ENCODE measurements at regions not wholly inside any gene's neighbourhood (a gene's known extent, or its start where the extent isn't known, plus 50 kb on each side); places are given as distances from the start of the nearest gene placed in this dataset.
"Not testable (repeated sequence)": the region's sequence is repeated elsewhere in the genome, so short reads cannot be mapped to it uniquely, and the experiment has no call there.

DNA sequence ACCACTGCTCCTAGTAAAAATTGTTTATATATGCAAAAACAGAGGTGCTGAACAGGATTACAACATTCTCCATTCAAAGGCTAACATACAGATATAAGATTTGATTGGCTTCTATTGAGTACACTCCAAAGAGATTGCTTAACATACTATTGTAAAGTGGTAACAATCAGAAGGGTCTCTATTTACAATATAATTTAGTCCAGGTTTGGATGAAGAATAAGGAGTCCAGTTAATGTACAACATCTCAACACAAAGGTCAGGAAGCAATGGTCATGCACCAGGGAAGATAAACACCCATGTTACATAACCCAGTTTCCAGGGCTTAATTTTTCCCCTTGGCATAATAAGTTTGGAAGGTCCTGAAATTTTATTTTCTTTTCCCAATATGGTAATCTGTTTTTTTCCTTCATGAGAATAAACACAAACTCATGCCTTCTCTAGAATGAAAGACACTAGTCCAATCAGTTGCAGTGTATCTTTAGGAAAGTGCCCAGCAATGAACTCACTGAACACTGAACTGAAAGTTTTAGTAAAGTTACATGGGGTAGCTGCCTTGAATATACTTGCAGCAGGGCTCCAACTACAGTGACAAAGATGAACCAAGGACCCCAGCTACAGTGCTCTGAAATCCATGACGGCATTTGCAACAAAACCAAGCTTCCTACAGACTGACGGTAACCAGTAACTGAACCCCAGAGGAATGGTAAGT, 255.3 kb upstream of the GJE1 start:
- Mint-ChIP-seq H3K9me3 (peaks cover 1 to 4% of the 10 kb centered on the region in 2 donors), H3K27ac (no peak overlapping the region), H3K27me3 (no peaks in the 10 kb centered on the region), H3K36me3 (no peaks in the 10 kb centered on the region), H3K4me3 (no peak overlapping the region), H3K4me1 (no peaks in the 10 kb centered on the region)
- ATAC-seq (replicated peaks) (no peak), DNase-seq (no peak)

DNA sequence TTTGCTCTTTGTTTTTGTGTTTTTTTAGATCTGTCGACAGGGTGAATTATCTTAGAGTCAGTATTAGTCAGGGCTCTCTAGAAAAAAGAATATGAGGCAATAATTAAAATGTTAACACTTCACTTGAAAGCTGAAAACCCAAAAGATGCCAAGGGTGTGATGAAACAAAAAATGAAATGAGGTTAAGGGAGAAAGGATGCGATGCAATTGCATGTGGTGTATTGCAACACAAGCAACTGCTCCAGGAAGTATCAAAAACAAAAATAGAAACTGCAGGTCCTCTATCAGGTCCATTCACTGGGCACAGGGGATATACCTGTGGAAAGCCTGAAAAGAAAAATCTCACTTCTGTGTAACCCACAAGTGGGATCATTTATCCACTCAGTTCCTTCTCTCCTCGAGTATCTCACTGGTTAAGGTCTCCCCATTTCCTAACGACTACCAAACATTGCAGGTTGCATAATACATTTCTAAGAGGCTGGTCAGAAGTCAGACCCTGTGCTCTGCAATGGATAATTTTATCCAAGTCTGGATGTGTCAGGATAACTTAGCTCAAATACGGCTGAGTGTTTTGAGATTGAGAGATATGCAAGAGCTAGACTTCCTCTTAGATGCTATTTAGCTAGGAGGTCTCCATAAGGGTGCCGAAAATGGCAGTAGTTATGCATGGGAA, 257.7 kb upstream of the GJE1 start:
- H3K9me3 Mint-ChIP-seq = peaks cover 0 to under 1% of the 10 kb centered on the region in 2 donors
- no peaks in the 10 kb centered on the region for H3K27me3 Mint-ChIP-seq
- no peaks in the 10 kb centered on the region for H3K4me1 Mint-ChIP-seq
- no peak overlapping the region for H3K4me3 Mint-ChIP-seq
- DNase-seq = no peak
- no peak overlapping the region for H3K27ac Mint-ChIP-seq
- ATAC-seq (replicated peaks) = no peak
- no peaks in the 10 kb centered on the region for H3K36me3 Mint-ChIP-seq

DNA sequence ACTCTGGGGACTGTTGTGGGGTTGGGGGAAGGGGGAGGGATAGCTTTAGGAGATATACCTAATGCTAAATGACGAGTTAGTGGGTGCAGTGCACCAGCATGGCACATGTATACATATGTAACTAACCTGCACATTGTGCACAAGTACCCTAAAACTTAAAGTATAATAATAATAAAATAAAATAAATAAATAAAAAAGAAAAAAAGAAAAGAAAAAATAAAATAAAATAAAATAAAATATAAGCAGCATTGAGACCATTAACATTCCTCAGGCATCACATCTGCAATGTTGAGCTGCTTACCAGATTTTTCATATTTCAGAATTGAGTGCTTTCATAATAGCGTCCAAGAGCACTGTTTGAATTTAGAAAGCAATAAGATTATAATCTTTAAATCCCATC, 263.2 kb upstream of the GJE1 start:
- ATAC-seq (replicated peaks); H3K36me3 Mint-ChIP-seq; H3K27me3 Mint-ChIP-seq; H3K27ac Mint-ChIP-seq; DNase-seq; H3K9me3 Mint-ChIP-seq; H3K4me1 Mint-ChIP-seq; H3K4me3 Mint-ChIP-seq: not testable (repeated sequence)

- Mint-ChIP-seq H3K4me1 (no peaks in the 10 kb centered on the region), H3K27ac (no peak overlapping the region), H3K9me3 (no peaks in the 10 kb centered on the region), H3K27me3 (no peaks in the 10 kb centered on the region), H3K36me3 (no peaks in the 10 kb centered on the region), H3K4me3 (no peak overlapping the region)
- DNase-seq = no peak
- ATAC-seq (replicated peaks) = no peak
These were observed 265.0 kb upstream of the GJE1 start for GRCh38 chr6:141867767-141868166.

DNA sequence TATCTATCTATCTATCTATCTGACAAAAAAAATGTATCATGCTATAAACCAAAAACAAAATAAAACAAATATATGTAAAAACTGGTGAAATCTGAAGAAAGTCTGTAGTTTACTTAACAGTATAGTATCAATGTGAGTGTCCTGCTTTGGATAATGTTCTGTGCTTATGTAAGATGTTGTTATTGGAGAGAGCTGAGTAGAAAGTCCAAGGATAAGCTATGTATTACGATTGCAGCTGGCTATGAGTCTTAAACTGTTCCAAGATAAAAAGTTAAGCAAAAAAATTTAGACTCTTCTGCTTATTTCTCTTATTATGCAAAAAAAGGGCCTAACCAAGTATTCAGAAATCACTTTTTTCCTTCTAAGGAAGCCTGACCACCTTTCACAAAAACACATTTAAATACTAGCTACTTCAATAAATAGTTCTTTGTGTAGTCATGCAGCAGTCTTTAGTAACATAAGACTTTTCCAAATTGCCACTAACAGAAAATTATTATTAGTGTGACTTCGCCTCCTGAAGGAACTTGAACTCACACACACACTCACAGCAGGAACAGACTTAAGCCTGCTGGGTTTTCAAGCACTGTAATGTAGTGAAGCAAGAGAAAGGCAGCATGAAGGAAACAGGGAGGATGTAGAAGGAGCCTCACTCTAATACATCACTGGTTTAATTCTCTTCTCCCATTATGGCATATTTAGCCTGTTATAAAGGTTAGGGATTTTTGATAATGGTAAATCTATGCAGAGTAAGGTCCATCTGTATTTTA, 265.8 kb upstream of the GJE1 start:
- Mint-ChIP-seq H3K27ac (no peak overlapping the region), H3K36me3 (no peaks in the 10 kb centered on the region), H3K4me1 (no peaks in the 10 kb centered on the region), H3K4me3 (no peak overlapping the region), H3K27me3 (no peaks in the 10 kb centered on the region), H3K9me3 (no peaks in the 10 kb centered on the region)
- ATAC-seq (replicated peaks) (no peak), DNase-seq (no peak)

- H3K27ac Mint-ChIP-seq = no peak overlapping the region
- no peaks in the 10 kb centered on the region for H3K9me3 Mint-ChIP-seq
- ATAC-seq (replicated peaks) (no peak), DNase-seq (no peak)
- no peaks in the 10 kb centered on the region for H3K4me1 Mint-ChIP-seq
- no peak overlapping the region for H3K4me3 Mint-ChIP-seq
- H3K27me3 Mint-ChIP-seq = no peaks in the 10 kb centered on the region
- H3K36me3 Mint-ChIP-seq = no peaks in the 10 kb centered on the region
These were observed 281.7 kb upstream of the GJE1 start for GRCh38 chr6:141851063-141851462.

- H3K4me3 Mint-ChIP-seq = no peak overlapping the region
- no peaks in the 10 kb centered on the region for H3K9me3 Mint-ChIP-seq
- DNase-seq (no peak), ATAC-seq (replicated peaks) (no peak)
- no peak overlapping the region for H3K27ac Mint-ChIP-seq
- no peaks in the 10 kb centered on the region for H3K4me1 Mint-ChIP-seq
- no peaks in the 10 kb centered on the region for H3K27me3 Mint-ChIP-seq
- H3K36me3 Mint-ChIP-seq = no peaks in the 10 kb centered on the region
These were observed 284.5 kb upstream of the GJE1 start for GRCh38 chr6:141848029-141848890.

DNA sequence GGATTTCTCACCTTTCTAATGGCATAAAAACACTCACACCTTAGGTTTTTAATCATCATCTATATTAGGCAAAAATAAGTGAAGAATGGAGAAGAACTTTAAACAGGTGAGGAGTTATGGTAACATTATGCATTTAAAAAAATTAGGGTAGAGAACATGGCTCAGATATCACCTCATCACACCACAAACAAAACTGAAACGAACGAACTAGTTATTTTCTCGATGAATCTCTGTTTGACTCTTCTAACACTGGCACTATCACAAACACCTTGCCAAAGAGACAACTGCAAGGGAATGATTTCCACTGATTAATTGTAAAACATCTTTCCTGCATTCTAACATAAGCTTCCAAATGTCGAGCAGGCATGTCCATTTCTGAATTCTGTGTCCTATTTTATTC, 286.1 kb upstream of the GJE1 start:
- Mint-ChIP-seq H3K9me3 (peaks cover 0 to 2% of the 10 kb centered on the region in 2 donors), H3K4me3 (no peak overlapping the region), H3K27ac (no peak overlapping the region), H3K36me3 (no peaks in the 10 kb centered on the region), H3K27me3 (no peaks in the 10 kb centered on the region), H3K4me1 (no peaks in the 10 kb centered on the region)
- no peak for ATAC-seq (replicated peaks)
- no peak for DNase-seq

DNA sequence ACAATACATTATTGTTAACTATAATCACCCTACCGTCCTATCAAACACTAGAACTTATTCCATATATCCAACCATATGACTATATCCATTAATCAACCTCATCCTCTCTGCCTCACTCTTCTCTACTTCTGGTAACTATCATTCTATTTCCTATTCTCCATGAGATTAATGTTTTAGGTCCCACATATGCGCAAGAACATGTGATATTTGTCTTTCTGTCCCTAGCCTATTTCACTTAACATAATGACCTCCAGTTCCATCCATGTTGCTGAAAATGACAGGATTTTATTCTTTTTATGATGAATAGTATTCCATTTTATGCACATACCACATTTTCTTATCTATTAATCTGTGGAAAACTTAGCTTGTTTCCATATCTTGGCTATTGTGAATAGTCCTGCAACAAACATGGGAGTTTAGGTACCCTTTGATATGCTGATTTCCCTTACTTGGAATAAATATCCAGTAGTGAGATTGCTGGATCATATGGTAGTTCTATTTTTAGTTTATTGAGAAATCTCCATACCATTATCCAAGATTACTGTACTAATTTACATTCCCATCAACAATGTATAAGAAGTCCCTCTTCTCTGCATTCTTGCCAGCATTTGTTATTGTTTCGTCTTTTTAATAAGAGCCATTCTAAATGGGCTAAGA, 289.4 kb upstream of the GJE1 start:
- Mint-ChIP-seq H3K4me3 (no peak overlapping the region), H3K27ac (no peak overlapping the region), H3K9me3 (peaks cover 0 to 2% of the 10 kb centered on the region in 2 donors), H3K36me3 (no peaks in the 10 kb centered on the region), H3K27me3 (no peaks in the 10 kb centered on the region), H3K4me1 (no peaks in the 10 kb centered on the region)
- ATAC-seq (replicated peaks) (no peak), DNase-seq (no peak)

- no peaks in the 10 kb centered on the region for H3K4me1 Mint-ChIP-seq
- no peak for DNase-seq
- no peak overlapping the region for H3K4me3 Mint-ChIP-seq
- ATAC-seq (replicated peaks) = no peak
- no peaks in the 10 kb centered on the region for H3K27me3 Mint-ChIP-seq
- no peak overlapping the region for H3K27ac Mint-ChIP-seq
- peaks cover 0 to 2% of the 10 kb centered on the region in 2 donors for H3K9me3 Mint-ChIP-seq
- H3K36me3 Mint-ChIP-seq = no peaks in the 10 kb centered on the region
These were observed 299.6 kb upstream of the GJE1 start for GRCh38 chr6:141833001-141833655.

DNA sequence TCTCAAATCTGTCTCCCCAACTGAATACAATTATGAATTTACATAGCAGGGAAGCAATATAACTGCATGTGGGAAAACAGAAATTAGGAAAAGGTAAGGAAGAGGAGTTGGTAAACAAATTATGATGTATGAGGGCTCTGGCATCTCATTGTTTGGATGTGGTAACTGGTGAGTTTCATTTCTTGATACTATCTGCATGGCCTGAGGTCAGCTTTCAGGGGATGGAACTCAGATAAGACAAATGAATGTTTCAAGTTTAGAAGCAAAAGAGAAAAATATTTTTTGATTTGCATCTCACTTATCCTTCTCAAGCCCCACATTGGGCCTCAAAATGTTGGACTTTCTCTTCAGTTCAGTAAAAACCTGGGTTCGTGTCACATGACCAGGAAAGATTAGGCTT, 302.2 kb upstream of the GJE1 start:
- no peaks in the 10 kb centered on the region for H3K27me3 Mint-ChIP-seq
- DNase-seq (no peak), ATAC-seq (replicated peaks) (no peak)
- H3K4me3 Mint-ChIP-seq = no peak overlapping the region
- no peaks in the 10 kb centered on the region for H3K4me1 Mint-ChIP-seq
- peaks cover 0 to 3% of the 10 kb centered on the region in 2 donors for H3K9me3 Mint-ChIP-seq
- H3K36me3 Mint-ChIP-seq = no peaks in the 10 kb centered on the region
- H3K27ac Mint-ChIP-seq = no peak overlapping the region

DNA sequence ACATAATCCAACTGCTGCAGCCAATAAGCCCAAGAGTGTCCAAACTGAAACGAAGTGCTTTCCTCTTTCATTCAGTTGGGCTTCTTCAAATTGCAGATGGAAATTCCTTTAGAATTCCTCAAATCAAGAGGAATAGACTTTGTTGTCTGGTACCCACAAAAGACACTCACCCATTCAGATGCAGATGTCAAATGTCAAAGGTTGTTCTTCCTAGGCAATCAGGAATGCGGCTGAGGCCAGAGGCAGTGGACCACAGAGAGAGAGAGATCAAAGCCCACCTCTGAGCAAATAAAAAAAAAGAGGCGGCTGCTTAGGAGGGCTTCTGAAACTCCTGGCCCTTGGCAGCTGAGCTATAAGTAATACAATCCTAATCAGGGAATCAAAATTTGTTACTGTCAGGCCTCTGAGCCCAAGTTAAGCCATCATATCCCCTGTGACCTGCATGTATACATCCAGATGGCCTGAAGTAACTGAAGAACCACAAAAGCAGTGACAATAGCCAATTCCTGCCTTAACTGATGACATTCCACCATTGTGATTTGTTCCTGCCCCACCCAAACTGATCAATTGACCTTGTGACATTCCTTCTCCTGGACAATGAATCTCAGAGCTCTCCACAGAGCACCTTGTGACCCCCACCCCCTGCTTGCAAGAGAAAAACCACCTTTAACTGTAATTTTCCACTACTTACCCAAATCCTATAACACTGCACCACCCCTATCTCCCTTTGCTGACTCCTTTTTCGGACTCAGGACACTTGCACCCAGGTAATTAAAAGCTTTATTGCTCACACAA, 303.0 kb upstream of the GJE1 start:
- no peak overlapping the region for H3K27ac Mint-ChIP-seq
- H3K36me3 Mint-ChIP-seq = no peaks in the 10 kb centered on the region
- H3K9me3 Mint-ChIP-seq = peaks cover 0 to 6% of the 10 kb centered on the region in 2 donors
- ATAC-seq (replicated peaks) (no peak), DNase-seq (no peak)
- no peaks in the 10 kb centered on the region for H3K4me1 Mint-ChIP-seq
- no peaks in the 10 kb centered on the region for H3K27me3 Mint-ChIP-seq
- no peak overlapping the region for H3K4me3 Mint-ChIP-seq

DNA sequence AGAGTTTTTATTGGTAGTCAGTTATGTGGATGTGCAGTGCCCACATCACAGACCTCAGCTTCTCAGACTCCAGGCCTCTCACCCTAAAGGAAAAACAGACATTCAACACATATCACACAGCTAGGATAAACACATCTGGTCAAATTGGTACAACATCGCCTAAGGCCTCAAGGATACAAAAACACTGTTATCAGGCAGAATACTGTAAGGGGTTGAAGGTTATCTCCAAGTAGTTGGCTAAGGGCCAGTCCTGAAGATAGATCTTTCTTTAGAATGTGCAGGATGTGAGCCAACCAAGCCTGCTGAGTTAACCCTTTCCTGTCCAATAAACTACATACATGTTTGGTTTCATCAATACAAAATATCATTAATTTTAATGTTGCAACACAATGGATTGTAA, 308.4 kb upstream of the GJE1 start:
- Mint-ChIP-seq H3K4me1 (no peaks in the 10 kb centered on the region), H3K9me3 (peaks cover 0 to 9% of the 10 kb centered on the region in 2 donors), H3K27me3 (no peaks in the 10 kb centered on the region), H3K36me3 (no peaks in the 10 kb centered on the region), H3K27ac (no peak overlapping the region), H3K4me3 (no peak overlapping the region)
- ATAC-seq (replicated peaks) = no peak
- no peak for DNase-seq

Measured in stimulated activated naive B cell treated with anti-CD40 and anti-IgM and Interleukin-4, amounts not matched to agents 10 μg/mL and 1 μg/mL and 100 μg/mL, for 72 hours (primary cell).